ENCODE measurements at regions not wholly inside any gene's neighbourhood (a gene's known extent, or its start where the extent isn't known, plus 50 kb on each side); places are given as distances from the start of the nearest gene placed in this dataset.

DNA sequence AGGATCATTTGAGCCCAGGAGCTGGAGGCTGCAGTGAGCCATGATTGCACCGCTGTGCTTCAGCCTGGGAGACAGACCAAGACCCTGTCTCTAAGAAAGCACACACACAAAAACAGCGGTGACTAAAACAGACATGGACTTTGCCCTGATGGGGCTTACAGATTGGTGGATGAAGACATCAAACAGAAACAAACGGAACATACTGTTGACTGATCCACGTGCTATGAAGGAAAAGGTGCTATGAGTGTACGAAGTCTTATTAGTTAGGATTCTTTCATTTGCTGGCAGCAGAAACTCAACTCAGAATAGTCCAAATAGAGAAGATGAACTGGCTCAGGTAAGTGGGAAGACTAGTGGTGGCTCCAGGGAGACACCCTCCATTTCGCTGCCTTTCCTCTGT is 309.8 kb upstream of the N4BP1 start:
- DNase-seq, result no peak

DNA sequence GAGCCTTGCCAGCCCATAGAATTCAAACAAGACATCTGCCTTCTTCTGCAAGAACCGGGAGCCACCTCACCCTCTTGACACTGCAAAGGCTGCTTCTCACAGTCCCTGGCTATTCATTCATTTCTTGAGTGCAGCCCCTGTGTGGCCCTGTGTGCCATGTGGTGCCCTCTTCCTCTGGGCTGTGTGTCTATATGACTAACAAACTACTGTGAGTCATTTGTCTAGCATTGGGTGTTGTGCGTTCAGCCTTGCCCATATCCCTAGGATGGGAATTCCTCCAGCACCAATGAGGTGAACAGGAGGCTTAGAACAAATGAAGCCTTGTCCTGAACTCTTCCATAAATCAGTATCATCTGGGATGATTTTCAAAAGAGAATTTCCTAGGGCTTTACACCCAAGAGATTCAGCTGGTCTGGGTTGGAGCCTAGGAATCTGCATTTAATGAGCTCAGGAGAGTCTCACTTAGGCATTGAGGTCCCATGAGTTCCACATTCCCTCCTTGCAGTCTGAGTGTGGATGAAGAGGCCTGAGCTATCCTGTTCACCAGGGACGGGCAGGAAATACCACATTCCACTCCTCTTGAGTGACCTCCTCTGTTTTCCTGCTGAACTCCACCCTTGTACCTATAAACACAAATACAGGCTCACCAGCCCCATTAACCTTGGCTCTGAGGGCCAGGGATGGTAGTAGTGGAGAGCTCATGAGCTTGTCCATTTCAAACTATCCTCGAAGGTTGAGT is 308.7 kb upstream of the N4BP1 start:
- DNase-seq, result no peak

DNA sequence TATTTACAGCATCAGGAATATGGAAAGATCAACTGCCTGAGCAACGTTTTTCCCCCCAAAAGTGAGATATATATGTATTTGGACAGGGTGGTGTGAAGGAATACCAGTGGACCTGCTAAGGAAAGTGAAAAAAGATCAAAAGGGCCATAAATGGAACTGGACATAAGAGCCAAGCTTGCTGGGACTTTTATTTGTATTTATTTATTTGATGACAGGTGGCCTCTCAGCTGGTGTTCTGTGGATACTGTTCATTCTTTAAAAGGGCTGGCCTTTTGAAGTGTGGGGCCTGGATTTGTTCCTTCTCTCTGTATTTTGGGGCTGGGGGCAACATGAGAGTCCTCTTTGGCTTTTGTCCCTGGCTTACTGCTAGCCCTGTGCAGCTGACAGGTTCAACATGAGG is 306.6 kb upstream of the N4BP1 start:
- DNase-seq, result no peak

DNA sequence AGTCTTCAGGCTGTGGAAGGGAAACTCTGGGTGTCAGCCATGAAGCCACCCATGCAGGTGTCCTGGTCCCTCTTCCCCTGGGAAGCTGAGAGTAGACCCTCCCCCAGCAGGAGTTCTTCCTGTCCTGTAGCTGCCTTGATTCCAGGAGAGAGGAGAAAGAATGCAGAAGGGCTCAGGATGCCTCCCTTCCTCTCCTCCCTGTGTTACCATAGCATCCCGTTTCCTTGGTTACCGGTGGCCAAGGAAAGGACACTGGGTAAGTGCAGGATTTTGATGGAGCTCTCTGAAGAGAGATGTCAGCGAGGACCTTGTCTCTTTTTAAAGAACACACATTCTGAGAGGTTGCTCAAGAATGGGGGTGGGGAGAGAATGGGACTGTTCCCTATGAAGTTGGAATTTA is 304.1 kb upstream of the N4BP1 start:
- DNase-seq, result no peak

DNA sequence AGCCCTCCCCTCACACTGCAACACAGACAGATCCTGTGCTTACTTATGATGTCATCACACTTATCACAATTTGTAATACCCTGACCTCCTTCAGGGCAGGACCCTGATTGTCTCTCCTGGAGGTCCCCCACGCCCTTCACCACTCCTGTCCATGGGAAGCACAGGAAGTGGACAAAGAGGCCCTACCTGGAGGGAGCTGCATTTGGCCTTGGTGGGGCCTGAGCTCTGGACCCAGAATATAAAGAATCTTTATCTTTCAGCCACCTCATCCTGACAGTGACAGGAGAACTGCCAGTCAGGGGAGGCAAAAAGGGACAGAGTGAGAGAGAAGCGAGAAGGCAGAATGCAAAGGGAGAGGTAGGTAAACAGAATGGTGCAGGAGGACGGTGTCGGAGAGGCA is 303.4 kb upstream of the N4BP1 start:
- no peak for DNase-seq

DNA sequence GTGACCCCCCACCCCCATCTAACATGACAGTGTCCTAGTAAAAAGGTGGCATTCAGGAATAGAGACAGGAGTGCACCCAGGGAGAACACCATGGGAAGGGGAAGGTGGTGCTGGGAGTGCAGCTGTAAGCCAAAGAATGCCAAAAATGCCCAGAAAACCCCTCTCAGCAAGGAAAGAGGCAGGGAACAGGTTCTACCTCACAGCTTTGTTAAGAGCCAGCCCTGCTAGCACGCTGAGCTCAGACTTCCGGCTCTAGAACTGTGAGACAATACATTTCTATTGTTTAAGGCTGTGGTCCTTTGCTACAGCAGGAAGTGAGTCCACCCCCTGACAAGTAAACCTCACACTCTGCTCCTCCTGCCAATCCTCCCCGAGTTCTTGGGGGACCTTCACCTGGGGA is 302.4 kb upstream of the N4BP1 start:
- no peak for DNase-seq

DNA sequence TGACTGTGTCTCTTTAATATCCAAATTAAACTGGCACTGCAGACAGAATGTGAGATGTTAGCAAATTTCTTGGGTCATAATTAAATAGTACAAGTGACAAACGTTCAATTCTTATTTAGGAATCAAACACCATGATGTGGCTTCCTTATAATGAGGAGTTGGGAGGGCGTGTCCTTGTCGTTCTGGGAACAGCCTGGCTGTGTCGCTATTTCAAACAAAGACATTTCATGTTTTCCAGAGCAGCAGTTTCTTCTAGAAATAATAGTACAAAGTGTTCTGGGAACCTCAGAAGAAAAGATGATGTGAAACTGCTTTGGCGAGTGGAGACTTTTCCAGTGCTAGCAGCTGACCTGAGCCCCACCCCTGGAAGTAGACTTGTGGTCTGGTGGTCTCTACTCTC is 301.7 kb upstream of the N4BP1 start:
- no peak for DNase-seq

DNA sequence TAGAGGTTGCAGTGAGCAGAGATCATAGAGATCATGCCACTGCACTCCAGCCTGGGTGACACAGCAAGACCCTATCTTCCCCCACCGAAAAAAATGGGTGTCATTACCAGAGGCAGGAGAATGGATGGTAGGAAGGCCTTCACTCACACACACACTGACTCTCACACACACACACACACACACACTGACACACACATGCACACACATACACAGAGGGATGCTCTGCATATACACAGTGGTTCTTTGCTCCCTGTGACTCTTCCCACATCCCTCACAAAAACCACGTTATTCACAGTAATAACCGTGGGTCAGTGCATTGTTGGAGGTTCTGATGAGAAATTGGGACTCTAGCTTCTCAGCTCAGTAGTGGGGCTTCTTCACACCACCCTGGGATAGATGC is 300.2 kb upstream of the N4BP1 start:
- no peak for DNase-seq

DNA sequence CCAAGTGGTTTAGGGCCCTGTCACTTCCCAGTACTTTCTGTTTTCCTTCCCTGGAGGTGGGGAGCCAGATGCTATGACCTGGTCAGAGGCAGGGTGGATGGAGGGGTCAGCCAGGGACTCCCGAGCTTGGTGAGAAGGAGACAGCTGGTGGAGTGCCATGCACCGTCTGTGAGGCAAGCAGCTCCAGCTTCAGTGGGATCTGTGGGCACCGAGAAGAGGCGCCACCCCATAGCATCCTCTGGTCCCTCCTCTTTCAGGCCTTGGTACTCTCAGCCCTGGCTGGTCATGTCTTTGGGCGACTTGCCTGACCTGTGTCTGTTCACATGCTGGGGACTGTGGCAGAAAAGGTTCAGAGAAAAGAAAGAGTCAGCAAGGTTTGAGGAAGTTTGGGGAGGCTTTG is 299.3 kb upstream of the N4BP1 start:
- DNase-seq, result no peak

DNA sequence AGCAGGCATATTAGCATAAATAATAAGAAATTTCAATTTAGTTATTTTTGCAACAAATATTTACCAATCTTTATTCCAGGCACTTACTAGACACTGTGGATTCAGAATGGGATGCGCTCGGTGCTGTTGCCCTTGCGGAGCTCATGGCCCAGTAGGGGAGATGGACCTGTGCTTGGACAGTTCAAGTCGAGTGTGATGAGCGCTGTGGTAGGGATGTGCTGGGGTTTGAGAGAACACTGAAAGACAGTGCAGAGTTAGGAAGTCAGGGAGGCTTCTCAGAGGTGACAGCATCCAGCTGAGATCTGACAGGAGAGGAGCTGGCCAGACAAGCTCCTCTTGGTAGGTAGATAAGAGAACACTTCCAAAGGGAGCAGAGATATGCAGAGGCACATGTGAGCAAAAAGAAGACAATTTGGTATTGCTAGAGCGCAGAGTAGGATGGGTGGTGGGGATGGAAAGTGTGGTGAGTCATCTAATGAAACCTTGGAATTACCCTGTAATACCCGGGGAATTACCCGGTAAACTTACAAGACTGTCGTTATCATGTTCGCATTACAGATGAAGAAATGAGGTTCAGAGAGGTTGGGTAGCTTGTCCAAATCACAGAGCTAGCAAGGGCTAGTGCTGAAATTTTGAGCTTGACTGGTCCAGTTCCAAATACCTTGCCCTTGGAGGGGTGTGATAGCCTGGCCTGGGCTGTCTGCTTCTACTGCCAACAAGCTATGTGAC is 298.1 kb upstream of the N4BP1 start:
- DNase-seq, result no peak

DNA sequence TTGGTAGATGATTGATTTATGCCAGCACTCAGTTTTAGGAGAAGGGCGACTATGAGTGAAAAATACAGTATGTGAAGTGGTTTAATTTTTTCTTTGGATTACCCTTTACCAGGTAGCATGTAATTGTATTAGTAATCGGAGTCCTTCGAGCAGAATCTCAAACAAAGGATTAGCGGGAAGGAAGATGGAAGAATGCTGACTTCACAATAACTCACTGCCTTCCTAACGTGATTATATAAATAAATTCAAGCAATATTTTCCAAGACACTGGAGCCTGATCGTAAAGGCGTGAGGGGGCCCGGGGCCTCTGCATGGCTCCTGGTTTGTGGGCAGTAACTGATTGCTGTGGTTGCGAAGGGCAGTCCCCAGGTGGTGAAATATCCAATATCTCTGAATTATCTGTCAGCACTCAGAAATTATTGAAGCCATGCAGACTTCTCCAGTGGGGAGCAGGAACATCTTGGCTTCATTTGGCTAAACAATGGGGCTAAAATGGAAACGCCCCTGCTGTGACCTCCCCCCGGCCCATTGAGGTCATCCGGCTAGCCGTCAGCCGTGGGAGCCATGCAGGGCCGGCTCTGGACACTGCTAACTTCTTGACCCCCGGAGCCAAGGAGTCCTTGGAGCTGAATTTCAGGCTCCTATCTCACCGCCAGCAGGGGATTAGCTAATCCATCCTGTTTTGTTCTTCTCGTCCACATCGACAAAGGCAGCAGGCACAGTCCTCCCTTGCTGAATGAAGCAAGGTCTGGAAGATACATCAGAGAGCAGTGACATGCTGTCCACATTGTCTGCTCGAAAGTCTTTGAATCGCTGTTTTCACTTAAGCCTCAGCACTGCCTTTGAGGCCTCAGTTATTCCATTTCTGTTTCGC is 295.9 kb upstream of the N4BP1 start:
- no peak for DNase-seq

DNA sequence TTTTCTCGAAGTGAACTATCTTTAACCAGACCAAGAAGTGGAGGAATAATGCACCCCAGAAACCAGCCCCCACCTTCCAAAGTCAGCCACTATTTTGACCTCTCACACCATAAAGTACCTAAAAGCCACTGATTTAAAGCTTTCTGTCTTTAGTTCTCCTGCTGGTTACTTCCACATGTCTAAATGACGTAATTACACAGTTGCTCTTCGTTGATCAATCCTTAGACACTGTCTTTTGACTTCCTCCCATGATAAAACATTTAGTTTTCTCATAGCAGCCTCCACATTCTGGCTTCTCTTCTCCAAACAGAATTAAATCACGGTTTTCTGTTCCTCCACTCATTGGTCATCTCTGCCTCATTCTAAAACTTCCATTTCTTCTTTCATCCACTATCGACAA is 294.4 kb upstream of the N4BP1 start:
- no peak for DNase-seq

DNA sequence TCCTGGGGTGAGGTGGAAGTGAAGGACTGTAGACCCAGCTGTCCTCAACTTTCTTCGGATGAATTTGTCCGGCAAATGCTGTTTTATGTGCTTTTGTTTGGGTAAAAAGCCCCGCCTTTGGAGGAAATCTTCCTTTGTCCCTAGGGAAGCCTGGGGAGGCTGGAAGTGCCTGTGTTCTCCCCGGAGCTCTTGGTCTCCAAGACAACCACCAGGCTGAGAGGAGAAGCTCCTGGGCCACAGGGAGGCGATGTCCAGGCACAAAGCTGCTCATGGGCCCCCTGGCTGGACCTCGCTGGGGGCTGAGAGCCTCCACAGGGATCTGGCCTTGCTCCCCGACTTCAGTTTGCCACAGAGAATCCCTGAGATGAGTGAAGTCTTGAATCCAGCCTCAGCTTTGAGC is 293.1 kb upstream of the N4BP1 start:
- DNase-seq, result no peak

DNA sequence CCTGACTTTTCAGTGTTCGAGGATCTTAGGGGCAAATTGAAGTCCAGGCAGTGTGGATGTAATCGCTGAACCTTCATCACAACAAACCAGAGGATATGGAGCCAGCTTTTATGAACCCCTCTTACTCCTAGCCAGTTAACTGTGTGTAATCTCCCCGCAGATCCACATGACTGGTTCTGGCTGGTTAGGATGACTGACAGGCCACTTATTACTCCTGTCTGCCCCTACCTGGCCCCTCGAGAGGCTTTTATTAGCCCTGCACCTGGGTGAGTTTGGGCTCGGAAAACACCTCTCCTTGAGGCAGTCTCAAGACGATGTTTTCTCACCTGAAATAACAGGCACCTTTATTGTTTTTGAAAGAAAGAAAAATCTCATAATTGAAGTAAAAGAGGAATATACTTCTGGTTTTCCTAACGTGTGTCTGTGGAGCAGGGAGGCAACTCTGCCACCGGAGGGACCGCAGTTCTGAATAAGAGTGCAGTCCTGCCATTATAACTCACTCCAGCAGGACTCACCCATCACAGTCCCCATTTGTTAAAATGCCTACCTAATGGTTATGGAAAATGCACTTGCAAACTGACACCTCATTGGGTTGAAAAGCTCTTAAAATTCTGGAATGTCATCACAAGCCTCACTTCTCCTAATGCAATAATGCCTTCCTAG is 291.9 kb upstream of the N4BP1 start:
- DNase-seq, result no peak

DNA sequence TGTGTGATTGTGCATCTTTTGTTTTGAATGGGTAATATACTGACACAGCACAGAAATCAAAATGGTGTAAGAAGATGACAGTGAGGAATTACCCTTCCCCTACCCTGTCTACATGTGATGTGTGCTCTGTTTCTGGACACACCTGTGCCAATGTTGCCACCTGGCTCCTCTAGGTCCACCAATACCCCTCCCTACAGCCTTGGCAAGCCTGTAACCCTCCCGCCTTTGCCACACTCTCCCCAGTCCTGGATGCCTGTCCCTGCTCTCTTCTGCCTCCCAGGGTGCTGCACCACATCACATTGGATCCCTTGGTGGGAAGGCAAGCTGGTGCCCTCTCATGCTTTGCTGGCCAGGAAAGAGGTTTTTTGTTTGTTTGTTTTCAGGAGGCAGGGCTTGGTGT is 289.5 kb upstream of the N4BP1 start:
- DNase-seq, result no peak

DNA sequence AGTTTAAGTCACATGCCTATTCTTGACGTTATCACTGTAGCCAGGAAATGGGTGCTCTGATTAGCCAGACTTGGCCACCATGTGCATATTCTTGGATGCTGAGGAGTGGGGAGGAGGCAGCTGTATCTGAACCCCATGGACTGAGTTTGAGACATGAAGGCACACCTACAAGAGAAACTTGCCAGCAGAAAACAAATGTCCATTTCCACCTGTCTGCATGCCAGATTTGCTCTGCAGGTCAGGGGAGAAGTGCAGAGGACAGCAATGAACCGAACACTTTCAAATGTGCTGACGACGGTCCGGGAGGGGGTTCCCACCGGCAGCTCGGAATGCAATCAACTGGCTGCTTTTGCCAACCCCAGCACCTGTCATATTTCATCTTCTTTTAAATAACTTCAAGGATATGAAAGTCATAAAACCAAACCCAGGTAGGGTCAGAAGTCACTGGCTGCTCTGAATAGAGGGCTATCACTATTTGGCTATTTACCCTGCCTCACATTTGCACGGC is 287.8 kb upstream of the N4BP1 start:
- no peak for DNase-seq

DNA sequence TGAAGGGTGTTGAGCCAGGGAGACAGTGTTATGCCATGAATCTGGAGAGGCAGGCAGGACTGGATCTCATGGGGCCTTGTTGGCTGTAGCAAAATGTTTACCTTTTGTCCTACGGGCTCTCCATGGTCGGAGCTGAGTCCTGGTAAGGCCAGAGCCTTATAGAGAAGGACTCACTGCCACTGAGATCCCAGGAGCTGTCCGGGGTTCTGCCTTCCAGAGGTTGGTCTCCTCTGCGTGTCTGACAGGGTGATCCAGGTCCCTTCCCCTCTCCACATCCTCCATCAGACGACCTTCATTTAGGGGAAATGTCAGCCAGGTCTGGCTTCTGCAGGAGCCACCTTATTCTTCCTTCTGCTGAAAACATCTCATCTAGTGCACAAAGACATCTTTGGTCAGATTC is 285.2 kb upstream of the N4BP1 start:
- no peak for DNase-seq

DNA sequence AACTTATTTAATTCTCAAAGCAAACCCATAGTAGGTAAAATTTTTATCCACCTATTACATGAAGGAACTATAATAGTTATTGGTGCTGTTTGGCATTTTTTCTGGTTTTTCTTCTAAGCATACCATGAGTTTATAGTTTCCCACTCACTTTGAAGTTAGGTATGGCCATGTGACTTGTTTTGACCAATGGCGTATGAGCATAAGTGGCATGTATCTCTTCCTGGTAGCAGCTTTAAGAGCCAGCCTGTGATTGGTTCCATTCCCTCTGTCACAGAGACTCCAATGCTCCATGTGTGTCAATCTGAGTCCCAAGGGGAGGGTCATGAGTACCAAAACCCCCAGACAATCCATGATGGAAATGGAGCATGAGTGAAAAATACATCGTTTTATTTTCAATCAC is 282.9 kb upstream of the N4BP1 start:
- no peak for DNase-seq

DNA sequence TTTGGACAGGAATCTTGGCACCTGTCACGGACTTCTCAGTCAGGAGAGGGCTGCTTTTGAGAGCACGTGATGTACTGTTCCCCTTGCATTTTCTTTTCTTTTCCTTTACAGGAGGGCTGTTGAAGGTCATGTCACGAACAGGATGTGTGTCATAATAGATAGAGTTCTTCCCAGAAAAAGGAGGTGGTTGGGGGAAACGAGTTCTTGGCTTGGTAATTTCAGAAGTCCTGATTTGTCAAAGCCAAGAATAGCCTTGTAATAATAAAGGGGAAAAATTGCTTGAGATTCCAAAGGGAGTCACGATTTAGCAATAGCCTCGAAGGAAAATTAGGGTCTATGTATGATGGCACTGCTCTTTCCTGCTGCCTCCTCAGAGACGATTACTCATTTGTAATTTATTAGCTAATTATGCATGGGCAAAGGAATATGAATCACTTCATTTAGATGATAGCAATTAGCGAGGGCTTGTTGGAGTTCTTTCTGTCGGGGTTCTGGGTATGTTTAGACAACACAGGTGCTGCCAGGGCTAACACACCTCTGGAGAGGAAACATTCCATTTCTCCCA is 277.7 kb upstream of the N4BP1 start:
- DNase-seq, result no peak

DNA sequence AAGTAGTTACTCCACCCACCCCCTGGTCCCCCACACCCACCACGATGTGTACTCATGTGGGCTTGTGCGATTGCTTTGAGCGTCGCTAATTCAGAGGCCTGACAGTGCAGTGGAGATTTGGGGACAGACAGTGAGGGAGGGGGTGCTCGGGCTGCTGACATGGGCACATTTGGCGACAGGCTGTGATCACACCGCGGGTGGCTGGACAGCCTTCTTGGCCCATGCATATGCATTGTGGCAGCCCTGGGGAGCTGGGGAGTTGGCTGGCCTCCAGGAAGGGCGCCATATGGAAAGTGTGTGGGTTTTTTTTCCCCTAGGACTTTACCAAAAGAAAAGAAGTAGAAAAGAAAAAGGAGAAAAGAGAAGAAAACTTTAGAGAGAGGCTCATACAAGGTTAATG is 275.5 kb upstream of the N4BP1 start:
- DNase-seq, result no peak

DNA sequence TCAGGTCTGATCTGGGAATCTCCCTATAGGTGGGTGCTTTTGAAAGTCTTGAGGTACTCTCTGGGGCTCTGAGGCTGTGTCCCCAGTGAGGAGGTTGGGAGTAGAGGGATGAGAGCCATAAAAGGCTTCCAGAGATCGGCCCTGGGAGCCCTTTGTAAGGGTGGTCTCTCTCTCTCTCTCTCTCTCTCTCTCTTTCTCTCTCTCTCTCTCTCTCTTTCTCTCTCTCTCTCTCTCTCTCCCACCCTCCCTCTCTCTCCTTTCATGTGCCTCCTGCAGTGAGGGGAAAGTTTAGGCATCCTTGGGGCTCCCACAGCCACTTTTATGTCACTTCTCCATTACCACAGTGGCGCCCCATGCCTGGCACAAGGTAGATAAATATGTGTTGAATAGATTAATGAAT is 271.3 kb upstream of the N4BP1 start:
- no peak for DNase-seq

DNA sequence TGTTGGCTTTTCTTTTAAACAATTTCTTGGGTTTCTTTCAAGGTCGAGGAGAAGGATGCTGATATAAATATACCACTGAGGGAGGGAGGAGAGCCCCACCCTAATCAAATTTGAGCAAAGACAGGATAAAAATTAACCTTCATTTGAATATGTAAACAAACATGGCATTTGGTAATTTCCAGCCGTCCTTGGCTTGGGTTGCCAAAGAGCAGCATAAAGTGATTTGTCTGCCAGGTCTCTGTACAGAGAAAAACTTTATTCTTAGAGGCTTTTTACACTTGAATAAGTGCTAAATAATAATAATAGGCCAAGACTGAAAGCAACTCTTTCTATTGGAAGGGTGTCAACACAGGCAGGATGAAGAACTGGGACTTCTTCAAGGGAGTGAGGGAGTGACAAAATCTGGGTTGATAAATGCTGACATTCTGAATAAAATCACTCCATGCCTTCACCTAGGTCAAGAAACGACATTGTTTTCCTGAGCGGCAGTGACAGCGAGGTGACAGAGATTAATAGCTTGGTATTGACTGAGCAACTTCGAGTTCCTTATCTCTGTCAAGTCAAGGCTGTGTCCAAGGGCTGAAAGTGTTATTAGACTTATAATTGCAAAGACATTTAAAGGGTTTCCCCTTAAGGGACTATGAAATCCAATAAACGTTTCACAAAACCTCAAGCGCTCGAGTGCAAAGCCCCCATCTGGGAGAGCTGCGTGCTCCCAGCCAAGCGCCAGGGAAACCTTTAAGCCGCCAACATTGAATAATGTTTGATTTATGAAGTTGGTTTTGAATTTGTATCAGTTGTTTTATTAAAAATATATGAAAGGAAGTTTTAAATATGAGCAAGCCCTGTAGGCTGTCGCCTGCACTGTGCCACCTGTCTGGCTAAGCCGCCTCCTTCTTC is 269.5 kb upstream of the N4BP1 start:
- no peak for DNase-seq
